IgD-negative memory B cell (primary cell): ENCODE measurements at regions not wholly inside any gene's neighbourhood (a gene's known extent, or its start where the extent isn't known, plus 50 kb on each side); places are given as distances from the start of the nearest gene placed in this dataset.
"Not testable (repeated sequence)": the region's sequence is repeated elsewhere in the genome, so short reads cannot be mapped to it uniquely, and the experiment has no call there.

Source experiments
- H3K27ac Mint-ChIP-seq, 3 donors: one replicate each; pipeline ENCODE4 v1.8.0; 2020 to 2022; ENCODE audit warnings: mild to moderate bottlenecking in 3 of 3, mixed read lengths in 3 of 3, moderate library complexity in 1 of 3
- H3K27me3 Mint-ChIP-seq: one replicate; pipeline ENCODE4 v1.8.0; 2021; ENCODE audit warnings: mixed read lengths
- H3K36me3 Mint-ChIP-seq: one replicate; pipeline ENCODE4 v1.8.0; 2020; ENCODE audit warnings: mild to moderate bottlenecking, mixed read lengths
- H3K4me1 Mint-ChIP-seq, 3 donors: one replicate each; pipeline ENCODE4 v1.8.0; 2020 to 2022; ENCODE audit warnings: mixed read lengths in 3 of 3, mild to moderate bottlenecking in 1 of 3
- H3K4me3 Mint-ChIP-seq, 4 donors: one replicate each; pipeline ENCODE4 v1.8.0; 2020 to 2022; ENCODE audit warnings: mild to moderate bottlenecking in 4 of 4, mixed read lengths in 4 of 4, moderate library complexity in 3 of 4
- H3K9me3 Mint-ChIP-seq, 3 donors: one replicate each; pipeline ENCODE4 v1.8.0; 2020 to 2021; ENCODE audit warnings: mixed read lengths in 3 of 3, mild to moderate bottlenecking in 1 of 3

GRCh38 chr2:199558156-199558555 is 100.4 kb upstream of the SATB2 start:
- H3K4me3 Mint-ChIP-seq, result no peak overlapping the region
- H3K36me3 Mint-ChIP-seq, result no peaks in the 10 kb centered on the region
- H3K27me3 Mint-ChIP-seq, result no peaks in the 10 kb centered on the region
- peaks cover 2 to 4% (median 4%) of the 10 kb centered on the region in 3 donors for H3K9me3 Mint-ChIP-seq
- no peak overlapping the region for H3K27ac Mint-ChIP-seq
- H3K4me1 Mint-ChIP-seq, result no peaks in the 10 kb centered on the region

DNA sequence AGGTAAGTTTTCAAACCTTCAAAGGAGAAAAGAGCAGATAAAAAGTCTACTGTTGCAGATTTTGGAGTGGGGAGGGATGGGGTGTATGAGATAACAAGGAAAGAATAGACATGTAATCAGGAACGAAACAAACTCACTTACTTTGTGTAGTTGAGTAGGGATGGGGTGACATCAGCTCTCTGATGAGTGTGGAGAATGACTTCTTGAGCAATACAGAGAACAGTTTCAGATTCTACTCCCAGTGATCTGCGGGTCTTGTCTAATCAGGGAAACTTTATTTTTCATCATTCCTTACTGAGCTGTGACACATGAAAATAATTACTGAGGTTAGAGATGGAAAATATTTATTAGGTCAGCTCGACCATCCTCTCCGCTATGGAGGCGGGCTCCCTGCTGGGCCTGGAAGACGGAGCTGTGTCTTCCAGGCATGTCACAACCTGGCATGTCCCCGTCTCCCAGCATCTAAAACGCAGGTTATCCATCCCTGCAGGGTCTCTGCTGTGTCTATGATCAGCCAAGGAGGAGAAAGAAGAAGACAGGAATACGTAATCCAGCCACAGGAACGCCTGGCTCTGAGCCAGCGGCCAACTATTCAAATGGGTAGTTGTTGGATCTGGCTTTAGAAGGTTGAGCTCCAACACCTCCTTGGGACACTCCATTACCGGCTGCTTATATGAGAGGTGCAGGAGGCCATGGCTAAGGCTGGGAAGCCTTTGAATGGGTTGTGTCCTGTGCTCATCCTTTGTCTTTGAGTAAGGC is 99.0 kb upstream of the SATB2 start:
- Mint-ChIP-seq H3K36me3 (no peaks in the 10 kb centered on the region), H3K27me3 (peaks cover 2% of the 10 kb centered on the region), H3K9me3 (peaks cover 0 to 2% (median 2%) of the 10 kb centered on the region in 3 donors), H3K4me1 (no peaks in the 10 kb centered on the region), H3K27ac (no peak overlapping the region), H3K4me3 (no peak overlapping the region)

DNA sequence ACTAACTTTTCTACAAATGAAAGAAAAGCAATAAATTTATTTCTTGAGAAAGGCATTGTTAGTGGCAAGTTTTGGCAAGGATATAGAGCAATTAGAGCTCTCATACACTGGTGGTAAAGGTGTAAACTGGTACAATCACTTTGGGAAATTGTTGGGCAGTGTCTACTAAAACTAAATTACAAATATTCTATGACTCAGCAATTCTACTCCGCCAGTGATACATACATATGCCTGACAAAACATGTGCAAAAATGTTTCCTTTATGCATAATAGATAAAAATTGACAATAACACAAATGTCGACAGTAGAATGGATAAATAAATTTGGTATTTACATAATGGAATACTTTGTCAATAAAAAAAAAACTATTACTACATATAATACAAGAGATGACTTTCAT is 96.3 kb upstream of the SATB2 start:
- Mint-ChIP-seq H3K36me3 (no peaks in the 10 kb centered on the region), H3K4me3 (no peak overlapping the region), H3K27me3 (peaks cover 2% of the 10 kb centered on the region), H3K4me1 (no peaks in the 10 kb centered on the region), H3K9me3 (peaks cover 0 to 2% (median 0%) of the 10 kb centered on the region in 3 donors), H3K27ac (no peak overlapping the region)

DNA sequence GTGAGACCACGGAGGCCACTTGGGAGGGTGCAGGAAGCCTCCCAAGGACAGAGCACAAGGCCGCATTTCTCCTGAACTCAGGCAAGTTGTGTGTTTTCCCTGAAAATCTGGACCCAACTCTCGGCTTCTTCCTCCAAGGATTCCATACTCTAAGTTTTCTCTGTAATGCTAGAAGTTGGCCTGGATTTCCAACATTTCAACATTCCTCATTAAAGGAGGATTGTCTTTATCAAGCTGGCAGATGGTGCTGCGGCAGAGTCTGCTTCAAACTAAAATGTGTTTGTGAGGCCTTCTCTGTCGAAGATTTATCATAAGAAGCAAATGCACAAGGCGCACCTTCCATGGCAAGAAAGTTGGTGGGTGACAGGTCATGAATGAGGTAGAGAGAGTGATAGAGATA is 94.4 kb upstream of the SATB2 start:
- Mint-ChIP-seq H3K27me3 (peaks cover 2% of the 10 kb centered on the region), H3K4me3 (no peak overlapping the region), H3K9me3 (peaks cover 0 to 2% (median 0%) of the 10 kb centered on the region in 3 donors), H3K36me3 (no peaks in the 10 kb centered on the region), H3K4me1 (no peaks in the 10 kb centered on the region), H3K27ac (no peak overlapping the region)

- peaks cover 1% of the 10 kb centered on the region for H3K27me3 Mint-ChIP-seq
- H3K27ac Mint-ChIP-seq, result no peak overlapping the region
- H3K36me3 Mint-ChIP-seq, result peaks cover 3% of the 10 kb centered on the region
- H3K4me1 Mint-ChIP-seq, result no peaks in the 10 kb centered on the region
- no peak overlapping the region for H3K4me3 Mint-ChIP-seq
- H3K9me3 Mint-ChIP-seq, result peaks cover 0 to 4% (median 0%) of the 10 kb centered on the region in 3 donors
Measured at GRCh38 chr2:199543606-199544172, 86.0 kb upstream of the SATB2 start.

GRCh38 chr2:199535445-199536177 is 77.9 kb upstream of the SATB2 start:
- Mint-ChIP-seq H3K36me3 (no peaks in the 10 kb centered on the region), H3K27ac (no peak overlapping the region), H3K9me3 (peaks cover 2 to 5% (median 3%) of the 10 kb centered on the region in 3 donors), H3K4me1 (no peaks in the 10 kb centered on the region), H3K4me3 (no peak overlapping the region), H3K27me3 (no peaks in the 10 kb centered on the region)

GRCh38 chr2:199533873-199534272 is 76.1 kb upstream of the SATB2 start:
- not testable (repeated sequence) for H3K4me1 Mint-ChIP-seq, H3K27me3 Mint-ChIP-seq, H3K36me3 Mint-ChIP-seq, H3K9me3 Mint-ChIP-seq, H3K27ac Mint-ChIP-seq, H3K4me3 Mint-ChIP-seq

- Mint-ChIP-seq H3K36me3 (peaks cover 1% of the 10 kb centered on the region), H3K4me1 (no peaks in the 10 kb centered on the region), H3K27me3 (no peaks in the 10 kb centered on the region), H3K4me3 (no peak overlapping the region), H3K27ac (no peak overlapping the region), H3K9me3 (peaks cover 2 to 3% (median 2%) of the 10 kb centered on the region in 3 donors)
Measured at GRCh38 chr2:199527071-199527470, 69.3 kb upstream of the SATB2 start.

DNA sequence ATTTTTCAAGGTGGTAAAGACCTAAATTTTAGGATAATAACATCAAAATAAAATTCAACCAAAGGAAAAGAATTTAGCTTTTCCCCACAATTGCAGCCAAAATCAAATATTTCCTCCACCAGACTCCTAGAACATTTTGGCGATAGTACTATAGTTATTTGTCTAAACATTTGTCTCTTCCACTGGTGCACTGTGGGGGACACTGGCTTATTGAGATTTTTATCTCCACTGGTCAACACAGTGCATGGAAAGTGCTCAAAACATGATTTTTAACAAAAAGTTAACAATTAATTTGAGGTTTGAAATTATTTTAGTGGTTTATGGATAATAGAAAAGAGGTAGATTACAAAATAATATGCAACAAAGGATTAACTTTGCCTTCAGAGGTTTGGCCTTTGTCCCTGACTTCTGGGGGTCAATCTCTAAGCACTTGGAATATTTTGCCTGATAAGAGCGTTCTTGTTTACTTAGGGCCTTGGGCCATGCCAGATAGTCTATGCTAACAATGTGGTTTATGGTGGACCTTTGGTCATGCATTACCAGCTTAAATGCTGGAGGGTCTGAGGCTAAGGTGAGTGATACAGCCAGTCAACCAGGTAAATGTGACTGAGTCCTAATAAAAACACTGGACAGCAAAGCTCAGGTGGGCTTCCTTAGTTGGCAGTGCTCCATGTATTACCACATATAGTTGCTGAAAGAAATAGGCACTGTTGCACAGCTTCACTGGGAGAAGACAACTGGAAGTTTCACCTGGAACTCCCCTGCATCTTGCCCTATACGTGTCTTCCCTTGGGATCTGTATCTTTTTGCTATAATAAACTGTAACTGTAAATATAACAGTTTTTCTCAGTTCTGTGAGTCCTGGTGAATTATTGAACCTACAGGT is 67.2 kb upstream of the SATB2 start:
- H3K27ac Mint-ChIP-seq, result no peak overlapping the region
- no peak overlapping the region for H3K4me3 Mint-ChIP-seq
- no peaks in the 10 kb centered on the region for H3K27me3 Mint-ChIP-seq
- peaks cover 1% of the 10 kb centered on the region for H3K36me3 Mint-ChIP-seq
- H3K4me1 Mint-ChIP-seq, result no peaks in the 10 kb centered on the region
- peaks cover 0 to 2% (median 0%) of the 10 kb centered on the region in 3 donors for H3K9me3 Mint-ChIP-seq

GRCh38 chr2:199509403-199509802 is 51.7 kb upstream of the SATB2 start:
- peaks cover 7% of the 10 kb centered on the region for H3K27me3 Mint-ChIP-seq
- H3K36me3 Mint-ChIP-seq, result no peaks in the 10 kb centered on the region
- H3K9me3 Mint-ChIP-seq, result no peaks in the 10 kb centered on the region
- H3K27ac Mint-ChIP-seq, result no peak overlapping the region
- no peaks in the 10 kb centered on the region for H3K4me1 Mint-ChIP-seq
- H3K4me3 Mint-ChIP-seq, result no peak overlapping the region
